Pancreas (tissue), 10 donors: ENCODE measurements at regions not wholly inside any gene's neighbourhood (a gene's known extent, or its start where the extent isn't known, plus 50 kb on each side); places are given as distances from the start of the nearest gene placed in this dataset.

Source experiments
- ATAC-seq, 4 donors: fragments of 200-7000 bp; cut with Tn5 transposase; one replicate each; pipeline versions ENCODE4 v1.8.0 to v1.9.1; 2020; ENCODE audit warnings: mild to moderate bottlenecking in 4 of 4, moderate library complexity in 4 of 4
- DNase-seq, 6 donors: peaks; one replicate each; pipeline ENCODE4 v3.0.0-alpha.2; 2020
- FAIRE-seq: peaks from 2 replicates; lab custom pipeline; 2012; peaks lifted over from hg19 to GRCh38; lab: Jason Lieb, UNC
- H3K27ac ChIP-seq, 4 donors: fragments of 200-600 bp; sonication (generic); 1 replicate in 3 of 4; 2 replicates in 1 of 4; pipeline versions ENCODE4 v1.5.0 to v1.8.0; 2020
- H3K27me3 ChIP-seq, 4 donors: fragments of 200-600 bp; one replicate each; pipeline ENCODE4 v1.8.0; 2021
- H3K36me3 ChIP-seq, 3 donors: fragments of 200-600 bp; sonication (generic) in 1 of 3; one replicate each; pipeline versions ENCODE4 v1.5.0 to v1.8.0; 2020 to 2021
- H3K4me1 ChIP-seq, 3 donors: fragments of 200-600 bp; one replicate each; pipeline ENCODE4 v1.8.0; 2021
- H3K4me3 ChIP-seq, 4 donors: fragments of 200-600 bp; sonication (generic) in 2 of 4; one replicate each; pipeline versions ENCODE4 v1.5.0 to v1.8.0; 2020 to 2021
- H3K9me3 ChIP-seq, 4 donors: fragments of 200-600 bp; one replicate each; pipeline ENCODE4 v1.8.0; 2021
- CTCF ChIP-seq, 4 donors: fragments of 200-600 bp; sonication (generic) in 3 of 4; IDR thresholded peaks; one replicate each; pipeline versions ENCODE4 v1.5.0 to v1.8.0; 2021; ENCODE audit warnings: antibody characterized with exemption in 4 of 4
- WGBS, 2 donors: extraction: QIAGEN DNeasy Blood & Tissue Kit; methylation state at CpG; one replicate each; pipeline ENCODE4 v1.1.7; 2013; 5-methylcytosine and 5-hydroxymethylcytosine counted together
- intact Hi-C, 3 donors: fragments of 100-400 bp; cut with DNase I; formaldehyde crosslinking; loops; one replicate each; pipeline versions ENCODE4 v1.11.1 to v1.14.2; 2022
- donor health status: healthy with polysubstance abuse.
- donor health status: DM: no; HTN: no; CAD: no; lungs with moderate emphysema.
- donor health status: DM: no; HTN: no; CAD: no.
- donor health status: control.
- donor health status: control.
- donor health status: Bipolar disorder and iron deficiency.
- donor health status: DM: yes; HTN: yes; CAD: no.
- donor health status: DM: no; HTN: no; CAD: no.
- donor health status: DM: no; HTN: no; CAD: no.
- donor health status: DM: yes; HTN: yes; CAD: no.

GRCh38 chr2:156933645-156934225, 323.8 kb upstream of the GALNT5 start:
- no peak for ATAC-seq
- intact Hi-C loops = no loop called here
- Histone ChIP-seq H3K9me3 (no peaks in the 10 kb centered on the region), H3K4me3 (no peak overlapping the region), H3K27ac (no peak overlapping the region), H3K27me3 (no peaks in the 10 kb centered on the region), H3K4me1 (no peaks in the 10 kb centered on the region), H3K36me3 (no peaks in the 10 kb centered on the region)
- 14 to 21% methylated on average over 3 of the region's 3 CpGs for WGBS, 2 donors
- no peak for DNase-seq
- no peak for FAIRE-seq
- no peak for TF ChIP-seq CTCF (IDR thresholded peaks at IDR 0.05)

DNA sequence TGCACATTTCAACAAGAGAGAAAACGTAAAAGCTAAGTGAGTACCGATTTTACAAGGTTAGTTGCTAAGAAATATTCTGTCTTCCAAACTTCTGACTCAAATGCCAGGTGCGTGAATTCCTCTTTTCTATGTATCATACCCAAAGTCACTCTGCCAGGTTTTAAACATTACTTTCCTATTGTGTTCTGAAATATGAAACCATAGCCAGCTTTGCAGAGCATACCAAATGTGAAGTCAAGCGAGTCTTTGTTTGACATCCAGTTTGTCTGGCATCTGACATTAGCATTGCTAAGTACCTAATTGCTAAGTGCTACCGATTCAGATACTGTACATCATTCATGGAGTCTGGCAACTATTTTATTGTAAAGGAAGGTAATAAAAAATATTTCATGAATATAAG, 321.9 kb upstream of the GALNT5 start:
- DNase-seq (no peak), ATAC-seq (no peak), FAIRE-seq (no peak)
- Histone ChIP-seq H3K4me1 (no peaks in the 10 kb centered on the region), H3K27ac (no peak overlapping the region), H3K9me3 (no peaks in the 10 kb centered on the region), H3K27me3 (no peaks in the 10 kb centered on the region), H3K36me3 (no peaks in the 10 kb centered on the region), H3K4me3 (no peak overlapping the region)
- 50 to 54% methylated on average over 5 of the region's 5 CpGs for WGBS, 2 donors
- TF ChIP-seq CTCF (IDR thresholded peaks at IDR 0.05) = no peak
- intact Hi-C loops = no loop called here

- no peak for ATAC-seq
- no peaks in the 10 kb centered on the region for H3K36me3 ChIP-seq
- WGBS, 2 donors = 49 to 81% methylated on average over 1 of the region's 1 CpG
Measured at GRCh38 chr2:156937430-156937829, 320.1 kb upstream of the GALNT5 start.

DNA sequence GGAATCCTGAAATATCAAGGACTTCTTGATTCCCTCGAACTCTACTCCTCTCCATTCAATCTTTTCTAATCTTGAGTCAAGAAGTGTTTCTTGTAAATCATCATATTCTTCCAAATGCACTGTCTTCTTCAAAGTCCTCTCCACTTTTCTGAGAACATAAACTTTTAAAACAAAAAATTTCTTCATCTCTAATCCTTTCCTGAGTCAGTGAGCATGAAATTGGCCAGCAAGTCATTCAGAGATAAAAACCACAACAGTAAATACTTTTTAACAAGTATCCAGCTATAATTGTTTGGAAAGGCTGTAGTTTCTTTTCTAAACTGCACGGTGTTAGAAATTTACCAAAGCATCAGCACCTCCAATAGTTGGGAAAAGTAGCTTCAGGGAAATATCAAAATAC, 312.6 kb upstream of the GALNT5 start:
- Histone ChIP-seq H3K27me3 (no peaks in the 10 kb centered on the region), H3K4me3 (no peak overlapping the region), H3K36me3 (no peaks in the 10 kb centered on the region), H3K27ac (no peak overlapping the region), H3K9me3 (no peaks in the 10 kb centered on the region), H3K4me1 (no peaks in the 10 kb centered on the region)
- intact Hi-C loops = no loop called here
- no peak for DNase-seq
- ATAC-seq = no peak
- no peak for TF ChIP-seq CTCF (IDR thresholded peaks at IDR 0.05)
- 50 to 52% methylated on average over 2 of the region's 2 CpGs for WGBS, 2 donors
- FAIRE-seq = no peak

More at GRCh38 chr2:156937430-156937829, 320.1 kb upstream of the GALNT5 start:
- no peak overlapping the region for H3K27ac ChIP-seq
- intact Hi-C loops = no loop called here
- no peaks in the 10 kb centered on the region for H3K27me3 ChIP-seq
- H3K4me1 ChIP-seq = no peaks in the 10 kb centered on the region
- no peak for FAIRE-seq
- DNase-seq = no peak
- TF ChIP-seq CTCF (IDR thresholded peaks at IDR 0.05) = no peak
- no peak overlapping the region for H3K4me3 ChIP-seq
- H3K9me3 ChIP-seq = no peaks in the 10 kb centered on the region

- no peak for DNase-seq
- no peaks in the 10 kb centered on the region for H3K36me3 ChIP-seq
- H3K27me3 ChIP-seq = no peaks in the 10 kb centered on the region
- no peak for ATAC-seq
- no peak overlapping the region for H3K4me3 ChIP-seq
- intact Hi-C loops = no loop called here
- H3K4me1 ChIP-seq = no peaks in the 10 kb centered on the region
- WGBS, 2 donors = 78 to 91% methylated on average over 1 of the region's 1 CpG
- H3K27ac ChIP-seq = no peak overlapping the region
- FAIRE-seq = no peak
- no peak for TF ChIP-seq CTCF (IDR thresholded peaks at IDR 0.05)
- no peaks in the 10 kb centered on the region for H3K9me3 ChIP-seq
Measured at GRCh38 chr2:156947261-156947660, 310.2 kb upstream of the GALNT5 start.
